ENCODE measurements at regions not wholly inside any gene's neighbourhood (a gene's known extent, or its start where the extent isn't known, plus 50 kb on each side); places are given as distances from the start of the nearest gene placed in this dataset.

DNA sequence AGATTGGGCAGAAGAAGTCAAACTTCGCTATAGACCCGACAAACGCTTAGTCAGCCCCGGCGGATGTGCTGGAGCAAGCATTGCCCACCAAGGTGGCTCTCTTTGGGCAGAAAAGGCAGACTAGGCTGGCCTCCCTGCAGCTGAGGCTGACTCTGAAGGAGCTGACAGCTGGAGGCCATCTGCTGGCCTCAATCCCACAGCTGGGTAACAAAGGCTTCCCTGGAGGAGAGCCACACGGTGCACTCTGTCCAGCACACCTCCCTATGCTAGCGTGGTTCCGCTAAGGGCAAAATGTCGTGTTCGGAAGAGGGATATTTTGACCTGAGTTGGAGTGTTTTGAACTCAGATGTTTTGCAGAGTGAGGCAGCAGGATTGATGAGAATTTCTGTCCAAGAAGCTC is 103.5 kb upstream of the PTCH1 start (continued):
- TF ChIP-seq, protein P1, sequence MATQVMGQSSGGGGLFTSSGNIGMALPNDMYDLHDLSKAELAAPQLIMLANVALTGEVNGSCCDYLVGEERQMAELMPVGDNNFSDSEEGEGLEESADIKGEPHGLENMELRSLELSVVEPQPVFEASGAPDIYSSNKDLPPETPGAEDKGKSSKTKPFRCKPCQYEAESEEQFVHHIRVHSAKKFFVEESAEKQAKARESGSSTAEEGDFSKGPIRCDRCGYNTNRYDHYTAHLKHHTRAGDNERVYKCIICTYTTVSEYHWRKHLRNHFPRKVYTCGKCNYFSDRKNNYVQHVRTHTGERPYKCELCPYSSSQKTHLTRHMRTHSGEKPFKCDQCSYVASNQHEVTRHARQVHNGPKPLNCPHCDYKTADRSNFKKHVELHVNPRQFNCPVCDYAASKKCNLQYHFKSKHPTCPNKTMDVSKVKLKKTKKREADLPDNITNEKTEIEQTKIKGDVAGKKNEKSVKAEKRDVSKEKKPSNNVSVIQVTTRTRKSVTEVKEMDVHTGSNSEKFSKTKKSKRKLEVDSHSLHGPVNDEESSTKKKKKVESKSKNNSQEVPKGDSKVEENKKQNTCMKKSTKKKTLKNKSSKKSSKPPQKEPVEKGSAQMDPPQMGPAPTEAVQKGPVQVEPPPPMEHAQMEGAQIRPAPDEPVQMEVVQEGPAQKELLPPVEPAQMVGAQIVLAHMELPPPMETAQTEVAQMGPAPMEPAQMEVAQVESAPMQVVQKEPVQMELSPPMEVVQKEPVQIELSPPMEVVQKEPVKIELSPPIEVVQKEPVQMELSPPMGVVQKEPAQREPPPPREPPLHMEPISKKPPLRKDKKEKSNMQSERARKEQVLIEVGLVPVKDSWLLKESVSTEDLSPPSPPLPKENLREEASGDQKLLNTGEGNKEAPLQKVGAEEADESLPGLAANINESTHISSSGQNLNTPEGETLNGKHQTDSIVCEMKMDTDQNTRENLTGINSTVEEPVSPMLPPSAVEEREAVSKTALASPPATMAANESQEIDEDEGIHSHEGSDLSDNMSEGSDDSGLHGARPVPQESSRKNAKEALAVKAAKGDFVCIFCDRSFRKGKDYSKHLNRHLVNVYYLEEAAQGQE (IDR thresholded peaks at IDR 0.05; ENCODE audit: low read depth), result no peak
- TF ChIP-seq ELF1 (IDR thresholded peaks at IDR 0.05; ENCODE audit: borderline replicate concordance, low read depth), result no peak
- TF ChIP-seq ZFX (IDR thresholded peaks at IDR 0.05), result no peak
- TF ChIP-seq, protein P2, sequence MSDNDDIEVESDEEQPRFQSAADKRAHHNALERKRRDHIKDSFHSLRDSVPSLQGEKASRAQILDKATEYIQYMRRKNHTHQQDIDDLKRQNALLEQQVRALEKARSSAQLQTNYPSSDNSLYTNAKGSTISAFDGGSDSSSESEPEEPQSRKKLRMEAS (IDR thresholded peaks at IDR 0.05), result no peak
- no peak for TF ChIP-seq EZH2phosphoT487 (IDR thresholded peaks at IDR 0.05; ENCODE audit: borderline replicate concordance)
- no peak for TF ChIP-seq TCF7L2 (IDR thresholded peaks at IDR 0.05; ENCODE audit: borderline replicate concordance, extremely low read depth, insufficient read depth, insufficient read length)

DNA sequence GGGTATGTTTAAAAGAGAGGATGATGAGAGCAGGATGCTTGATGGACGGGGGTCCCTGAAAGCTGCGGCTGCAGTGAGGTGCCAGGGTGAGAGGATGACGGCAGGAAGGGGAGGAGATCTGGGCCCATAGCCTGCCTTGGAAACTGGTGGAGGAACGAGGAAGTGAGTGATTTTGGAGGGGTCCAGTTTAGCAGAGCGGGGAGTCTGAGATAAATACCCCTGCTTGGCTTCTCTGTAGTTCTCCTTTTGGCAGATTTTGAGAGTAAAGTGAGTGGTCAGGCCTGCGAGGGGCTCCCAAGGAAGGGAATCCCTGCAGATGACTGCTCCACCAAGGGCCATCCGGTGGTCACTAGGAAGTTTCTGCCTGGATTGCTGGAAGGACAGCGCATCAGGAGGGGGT is 98.5 kb upstream of the PTCH1 start:
- no peak overlapping the region for H2AFZ ChIP-seq (ENCODE audit: low read depth, low read length, poor library complexity, severe bottlenecking)
- CTCF ChIA-PET, result no interaction called here

More for the DNA sequence above, 98.5 kb upstream of the PTCH1 start:
- Histone ChIP-seq H3K4me3 (replicated peaks in 1 of 2; ENCODE audit: low read depth in 1 of 2, low read length in 2 of 2) (no peak overlapping the region), H3K4me1 (ENCODE audit: control insufficient read depth in 1 of 2, insufficient read depth in 2 of 2, low read length in 2 of 2) (no peaks in the 10 kb centered on the region), H3K36me3 (ENCODE audit: control insufficient read depth in 1 of 2, insufficient read depth in 2 of 2, low read length in 2 of 2) (no peaks in the 10 kb centered on the region), H3K9ac (ENCODE audit: low read length) (no peak overlapping the region), H3K27ac (ENCODE audit: low read depth, low read length) (no peak overlapping the region), H3K27me3 (ENCODE audit: insufficient read depth, low read length) (no peaks in the 10 kb centered on the region), H4K20me1 (ENCODE audit: insufficient read depth) (no peaks in the 10 kb centered on the region), H3K9me3 (ENCODE audit: control insufficient read depth in 1 of 2, insufficient read depth in 1 of 2, low read depth in 1 of 2, low read length in 2 of 2) (no peaks in the 10 kb centered on the region), H3K4me2 (ENCODE audit: low read length) (no peak overlapping the region), H3K79me2 (ENCODE audit: insufficient read depth, low read length) (no peaks in the 10 kb centered on the region), H3K9me2 (ENCODE audit: insufficient read depth) (no peaks in the 10 kb centered on the region)
- intact Hi-C loops (cut with micrococcal nuclease), result no loop called here
- POLR2A ChIA-PET, result no interaction called here
- ATAC-seq, result no peak
- DNase-seq (ENCODE audit: low read depth, low spot score), result no peak
- no peak for TF ChIP-seq EGR1 (IDR thresholded peaks at IDR 0.05; ENCODE audit: low read depth)
- TF ChIP-seq, protein P2 (IDR thresholded peaks at IDR 0.05), result no peak
- no peak for TF ChIP-seq EZH2 (IDR thresholded peaks at IDR 0.05)
- TF ChIP-seq FOSL1 (IDR thresholded peaks at IDR 0.05; ENCODE audit: low read depth), result no peak
- TF ChIP-seq EZH2phosphoT487 (IDR thresholded peaks at IDR 0.05; ENCODE audit: borderline replicate concordance), result no peak
- TF ChIP-seq POLR2A (IDR thresholded peaks at IDR 0.05; ENCODE audit: borderline replicate concordance, extremely low read depth, insufficient read depth, insufficient read length), result no peak
- TF ChIP-seq TCF7L2 (IDR thresholded peaks at IDR 0.05; ENCODE audit: borderline replicate concordance, extremely low read depth, insufficient read depth, insufficient read length), result no peak
- no peak for TF ChIP-seq ZFX (IDR thresholded peaks at IDR 0.05)
- TF ChIP-seq SP1 (IDR thresholded peaks at IDR 0.05; ENCODE audit: low read depth), result no peak
- TF ChIP-seq SRF (IDR thresholded peaks at IDR 0.05; ENCODE audit: low read depth), result no peak
- no peak for TF ChIP-seq RAD21 (IDR thresholded peaks at IDR 0.05; ENCODE audit: low read depth)
- TF ChIP-seq CBX3 (IDR thresholded peaks at IDR 0.05; ENCODE audit: low read depth), result no peak
- TF ChIP-seq, protein P1 (IDR thresholded peaks at IDR 0.05; ENCODE audit: low read depth), result no peak
- TF ChIP-seq POLR2AphosphoS5 (IDR thresholded peaks at IDR 0.05; ENCODE audit: low read depth, low read length), result no peak
- no peak for TF ChIP-seq JUND (IDR thresholded peaks at IDR 0.05)
- RAD21 ChIA-PET (ENCODE audit: low non-redundant PET in 1 of 2, low total read pairs in 2 of 2, uncharacterized antibody in 2 of 2, unreplicated experiment in 2 of 2), result no interaction called here
- BruUV-seq (replicated peaks), result no TSS peak
